Fibroblast of skin of right biceps (primary cell): ENCODE measurements at regions not wholly inside any gene's neighbourhood (a gene's known extent, or its start where the extent isn't known, plus 50 kb on each side); places are given as distances from the start of the nearest gene placed in this dataset.

Experiments
- DNase-seq: peaks from one replicate; pipeline ENCODE4 v3.0.0-alpha.2; 2013

DNA sequence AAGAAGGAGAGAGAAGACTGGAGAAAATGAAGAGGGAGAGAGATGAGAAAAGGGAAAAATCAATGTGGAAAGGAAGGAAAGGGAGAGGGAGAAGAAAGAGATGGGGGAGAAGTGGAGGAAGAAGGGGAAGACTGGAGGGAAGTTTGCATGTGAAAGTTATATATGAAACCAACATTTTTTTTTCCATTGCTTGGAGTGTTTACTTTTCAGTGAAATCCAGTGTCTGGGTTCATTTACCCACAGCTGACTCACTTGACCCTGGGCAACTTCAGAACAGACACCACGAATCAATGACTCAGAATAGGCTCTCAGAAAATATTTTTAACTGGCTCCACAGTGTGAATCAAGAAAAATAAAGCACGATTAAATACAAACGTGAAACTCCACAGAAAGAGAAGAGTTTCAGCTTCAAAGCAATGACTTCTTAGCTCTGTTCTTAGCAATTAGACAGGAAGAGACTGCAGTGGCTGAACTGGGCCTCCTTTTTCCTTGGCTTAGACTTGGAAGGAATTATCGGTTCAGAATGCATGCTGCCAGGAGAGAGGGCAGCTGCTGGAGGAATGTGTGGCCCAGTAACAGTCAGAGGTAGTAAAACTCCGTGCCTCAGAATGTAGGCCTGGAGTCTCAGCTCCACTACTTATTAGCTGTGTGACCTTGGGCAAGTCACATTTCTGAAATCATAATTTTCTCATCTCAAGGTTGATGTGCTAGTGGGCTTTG lies 237.5 kb downstream of the MIAT start:
- DNase-seq: peak; percentile 98

DNA sequence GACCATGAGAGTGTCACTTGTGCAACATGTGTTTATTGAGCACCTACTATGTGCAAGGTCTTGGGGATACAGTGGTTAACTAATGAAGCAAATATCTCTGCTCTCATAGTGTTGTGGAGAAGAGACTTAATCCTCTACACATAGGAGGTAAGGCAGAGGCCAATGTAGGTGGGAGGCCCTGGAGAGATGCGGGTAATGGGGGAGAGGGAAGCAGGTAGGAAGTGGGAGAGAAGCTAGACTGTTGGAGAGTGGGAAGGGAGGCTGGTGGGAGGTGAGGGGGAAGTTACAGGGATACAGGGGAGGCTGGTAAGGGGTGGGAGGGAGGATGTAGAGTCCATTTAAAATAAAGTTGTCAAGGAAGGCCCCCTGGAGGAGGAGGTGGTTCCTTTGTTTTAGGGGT lies 240.0 kb downstream of the MIAT start:
- no peak for DNase-seq

- DNase-seq: no peak
These were observed 241.7 kb downstream of the MIAT start for GRCh38 chr22:26898946-26899605.

GRCh38 chr22:26900787-26901186 lies 243.4 kb downstream of the MIAT start:
- DNase-seq: no peak

- no peak for DNase-seq
These were observed 243.9 kb downstream of the MIAT start for GRCh38 chr22:26901198-26901816.

DNA sequence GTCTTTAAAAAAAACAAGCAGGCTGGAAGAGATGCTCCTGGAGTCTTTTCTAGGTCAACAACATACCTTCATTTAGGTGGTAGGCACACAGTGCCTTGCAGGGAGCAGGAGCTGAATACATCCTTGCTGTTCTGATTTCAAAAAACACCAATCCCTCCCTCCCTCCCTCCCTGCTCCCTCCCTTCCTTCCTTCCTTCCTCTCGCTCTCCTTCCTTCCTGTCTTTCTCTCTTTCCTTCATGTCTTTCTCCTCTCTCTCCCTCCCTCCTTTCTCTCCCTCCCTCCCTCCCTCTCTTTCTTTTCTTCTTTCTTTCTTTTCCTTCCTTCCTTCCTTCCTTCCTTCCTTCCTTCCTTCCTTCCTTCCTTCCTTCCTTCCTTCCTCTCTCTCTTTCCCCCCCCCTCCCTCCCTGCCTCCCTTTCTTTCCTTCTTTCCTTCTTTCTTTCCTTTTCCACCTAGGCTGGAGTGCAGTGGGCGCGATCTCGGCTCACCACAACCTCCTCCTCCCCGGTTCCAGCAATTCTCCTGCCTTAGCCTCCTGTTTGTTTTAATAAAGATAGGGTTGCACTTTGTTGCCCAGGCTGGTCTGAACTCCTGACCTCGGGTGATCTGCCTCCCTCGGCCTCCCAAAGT lies 245.1 kb downstream of the MIAT start:
- DNase-seq: no peak

DNA sequence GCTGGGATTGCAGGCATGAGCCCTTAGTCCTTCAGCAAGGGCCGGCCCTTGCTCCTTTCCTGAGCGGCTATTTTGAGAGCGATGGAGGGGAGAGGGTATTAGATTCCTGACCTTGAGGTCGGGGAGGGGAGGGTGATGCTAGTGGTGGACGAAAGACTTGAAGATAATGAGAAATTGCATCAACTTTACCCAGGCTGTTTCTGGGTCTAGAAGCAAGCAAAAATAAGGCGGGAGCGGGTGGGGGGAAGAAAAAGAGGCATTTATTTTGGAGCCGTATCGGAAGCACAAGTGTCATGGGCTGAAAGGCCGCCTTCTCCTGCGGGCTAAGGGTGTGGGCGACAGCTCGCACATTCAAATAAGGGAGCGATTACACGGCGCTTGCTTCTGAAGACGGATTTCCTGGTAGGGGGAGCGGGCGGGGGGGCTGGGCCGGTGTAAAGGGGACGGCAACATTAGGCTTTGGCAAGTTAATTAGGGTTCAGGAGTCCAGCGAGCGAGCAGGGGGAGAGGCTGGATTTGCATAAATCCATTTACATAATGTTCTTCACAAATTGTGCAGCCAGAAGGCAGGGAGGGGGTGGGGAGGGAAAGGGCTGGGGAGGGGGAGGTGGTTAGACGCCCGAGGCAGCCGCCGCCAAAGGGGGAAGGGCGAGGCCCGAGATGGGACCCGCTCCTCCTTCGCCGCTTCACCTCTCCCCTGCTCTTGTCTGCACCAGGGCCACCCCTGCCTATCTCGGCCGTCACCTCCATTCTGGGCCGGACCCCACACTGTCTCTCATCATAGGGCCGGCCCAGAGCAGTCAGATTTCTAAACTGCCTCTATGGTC lies 245.9 kb downstream of the MIAT start:
- DNase-seq: no peak

DNA sequence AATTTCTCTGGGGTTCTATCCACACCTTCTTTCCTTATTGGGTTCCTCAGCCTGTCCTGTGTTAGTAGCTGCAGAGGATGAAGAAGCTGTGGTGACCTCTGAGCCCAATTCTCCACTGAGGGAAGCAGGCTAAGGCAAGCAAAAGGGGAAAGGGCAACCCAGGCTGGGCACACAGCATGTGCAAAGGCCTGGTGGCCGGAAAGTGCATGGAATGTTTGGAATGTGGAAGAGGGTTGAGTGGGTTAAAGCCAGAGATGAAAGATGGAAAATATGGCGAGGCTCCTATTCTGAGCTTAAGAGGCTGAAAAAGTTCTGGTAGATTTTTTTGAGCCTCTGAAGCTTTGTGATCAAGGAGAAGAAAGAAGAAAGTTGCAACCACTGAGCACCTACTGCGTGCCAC lies 247.1 kb downstream of the MIAT start:
- DNase-seq: no peak

DNA sequence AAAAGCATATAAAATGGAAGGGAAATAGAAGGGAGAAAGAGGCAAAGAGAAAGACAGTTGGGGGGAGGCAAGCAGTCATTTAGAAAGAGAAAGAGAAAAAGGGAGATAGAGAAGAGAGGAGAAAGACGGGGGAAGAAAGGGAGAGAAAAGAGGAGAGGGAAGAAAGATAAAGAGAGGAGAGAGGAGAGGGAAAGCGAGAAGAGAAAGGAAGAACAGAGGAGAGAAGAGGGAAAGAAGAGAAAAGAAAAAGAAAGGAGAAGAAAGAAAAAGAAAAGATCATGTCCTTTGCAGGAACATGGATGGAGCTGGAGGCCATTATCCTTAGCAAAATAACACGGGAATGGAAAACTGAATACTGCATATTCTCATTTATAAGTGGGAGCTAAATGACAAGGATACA lies 247.7 kb downstream of the MIAT start:
- DNase-seq: no peak

DNA sequence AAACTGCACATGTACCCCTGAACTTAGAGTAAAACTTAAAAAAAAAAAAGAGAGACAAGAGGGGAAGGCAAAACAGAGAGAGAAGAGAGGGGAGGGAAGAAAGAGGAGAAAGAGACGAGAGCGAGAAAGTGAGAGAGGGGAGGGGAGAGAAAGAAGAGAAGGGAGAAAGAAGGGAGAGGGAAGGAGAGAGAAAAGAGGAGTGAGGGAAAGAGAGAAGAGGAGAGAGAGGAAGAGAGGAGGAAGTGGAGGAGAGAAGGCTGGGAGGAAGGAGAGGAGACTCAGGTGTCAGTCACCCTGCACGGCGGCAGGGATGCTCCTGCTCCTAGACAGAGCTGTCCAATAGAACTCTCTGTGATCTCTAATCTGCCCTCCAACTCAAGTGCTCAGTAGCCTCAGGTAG lies 248.3 kb downstream of the MIAT start:
- no peak for DNase-seq

GRCh38 chr22:26906464-26906863 lies 249.1 kb downstream of the MIAT start:
- DNase-seq: no peak

GRCh38 chr22:26907366-26907765 lies 250.0 kb downstream of the MIAT start:
- no peak for DNase-seq

DNA sequence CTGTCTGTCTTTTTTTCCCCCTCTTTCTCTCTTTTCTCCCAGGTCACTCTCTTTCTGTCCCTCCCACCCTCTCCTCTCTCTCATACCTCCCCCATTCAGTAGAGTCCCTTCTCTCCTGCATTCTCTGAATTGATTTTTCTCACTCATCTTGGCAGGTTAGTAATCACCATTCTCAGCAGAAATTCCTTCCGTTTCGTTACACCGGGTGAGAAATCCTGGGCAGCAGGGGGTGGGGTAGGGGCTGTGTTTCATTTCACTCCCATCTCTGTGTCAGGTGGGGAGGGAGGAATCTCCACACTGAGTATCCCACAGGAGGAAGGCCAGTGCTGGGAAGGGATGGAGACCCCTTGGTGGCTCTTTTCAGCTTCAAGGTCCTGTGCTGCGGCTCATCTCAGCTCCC lies 253.5 kb downstream of the MIAT start:
- no peak for DNase-seq

DNA sequence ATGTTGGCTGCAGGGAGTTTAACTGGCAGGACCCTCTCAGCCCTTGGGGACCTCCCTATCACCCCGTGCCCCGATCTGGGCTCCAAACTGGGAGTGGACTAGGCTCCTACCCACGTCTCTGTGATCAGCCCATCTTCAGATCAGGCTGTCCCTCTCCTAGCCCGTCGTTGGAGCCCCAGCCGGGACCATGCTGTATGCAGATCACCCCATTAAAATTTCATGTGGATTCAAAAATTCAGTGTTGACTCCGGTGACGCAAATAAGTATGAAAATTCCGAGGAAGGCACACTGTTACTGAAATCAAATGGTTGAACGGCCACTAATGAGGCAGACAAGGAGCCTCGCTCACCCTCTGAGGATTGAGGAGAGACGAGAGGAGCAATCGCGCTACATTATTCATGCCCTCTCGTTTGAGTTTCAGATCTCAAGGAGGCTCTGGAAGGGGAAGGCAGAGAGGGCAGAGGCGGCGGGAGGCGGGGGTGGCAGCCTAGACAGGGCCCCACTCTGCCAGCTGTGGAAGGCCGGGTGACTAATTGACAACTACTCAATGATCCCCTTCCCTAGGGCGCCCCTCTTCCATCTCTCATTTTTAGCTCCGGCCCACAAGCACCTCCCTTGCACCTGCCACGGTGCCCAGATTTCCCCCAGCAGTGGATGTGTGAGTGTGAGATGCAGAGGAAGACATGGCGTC lies 255.4 kb downstream of the MIAT start:
- DNase-seq: no peak

DNA sequence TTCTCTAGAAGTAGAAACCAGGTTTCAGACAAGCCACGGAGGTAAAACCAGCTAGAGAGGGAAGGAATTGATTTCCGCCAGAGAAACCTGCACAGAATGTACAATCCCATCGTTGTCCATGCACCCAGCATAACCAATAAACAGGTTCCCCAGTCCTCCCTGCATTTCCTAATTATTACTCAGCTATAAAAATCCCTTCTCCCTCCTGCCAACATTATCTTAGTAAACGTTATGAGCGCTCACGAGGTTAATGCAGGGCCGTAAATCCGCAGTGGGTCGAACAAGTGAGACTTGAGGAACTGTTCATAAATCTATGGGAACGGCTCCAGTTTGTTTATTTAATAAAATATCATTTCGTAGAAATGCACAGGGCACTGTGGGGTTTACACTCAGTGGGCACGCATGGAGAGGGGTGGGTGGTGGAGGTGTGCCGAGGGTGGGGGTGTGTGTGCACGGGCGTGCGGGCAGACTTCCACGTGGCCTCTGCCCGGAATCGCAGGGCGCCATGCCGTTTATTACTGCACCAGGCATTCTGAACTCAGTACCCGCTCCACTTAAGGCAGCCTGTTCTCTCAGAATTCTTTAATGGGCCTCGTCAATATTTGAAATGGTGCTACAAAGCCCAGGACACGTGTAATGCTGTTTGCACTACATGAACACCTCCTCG lies 257.3 kb downstream of the MIAT start:
- no peak for DNase-seq

DNA sequence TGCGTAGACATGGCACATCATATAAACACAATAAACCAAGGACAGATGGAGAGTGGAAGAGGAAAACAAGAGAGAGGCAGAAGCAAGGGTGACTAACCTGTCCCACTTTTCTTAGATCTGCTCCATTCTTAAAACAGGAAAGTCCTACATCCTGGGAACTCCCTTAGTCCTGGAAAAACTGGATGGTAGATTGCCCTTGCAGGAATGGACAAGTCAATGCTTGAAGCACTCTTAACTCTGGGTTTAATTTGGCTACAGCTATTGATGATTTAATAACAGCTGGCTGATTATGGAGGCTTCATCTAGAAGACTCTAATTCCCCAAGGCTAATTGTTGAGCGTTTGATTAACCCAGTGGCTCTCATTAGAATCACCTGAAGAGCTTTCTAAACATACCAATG lies 258.8 kb downstream of the MIAT start:
- DNase-seq: no peak

DNA sequence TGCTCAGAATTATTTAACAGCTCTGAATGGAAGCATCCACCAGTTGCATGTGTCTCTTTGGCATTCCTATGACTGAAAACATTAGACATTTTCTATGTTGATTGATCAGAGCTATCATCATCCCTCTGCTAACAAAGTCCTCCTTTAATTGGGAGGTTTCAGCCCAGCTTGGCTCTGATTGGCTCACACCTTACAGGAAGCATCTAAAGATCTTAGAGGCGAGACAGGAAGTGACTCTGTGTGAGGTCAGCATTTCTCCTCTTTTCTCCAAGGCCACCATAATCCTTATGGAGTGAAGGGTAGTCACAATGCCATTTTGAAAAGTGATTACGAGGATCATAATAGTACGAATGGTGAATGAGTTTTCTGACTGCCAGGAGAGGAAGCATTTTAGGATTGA lies 260.8 kb downstream of the MIAT start:
- DNase-seq: peak; percentile 23

- no peak for DNase-seq
These were observed 264.3 kb downstream of the MIAT start for GRCh38 chr22:26921726-26922125.

DNA sequence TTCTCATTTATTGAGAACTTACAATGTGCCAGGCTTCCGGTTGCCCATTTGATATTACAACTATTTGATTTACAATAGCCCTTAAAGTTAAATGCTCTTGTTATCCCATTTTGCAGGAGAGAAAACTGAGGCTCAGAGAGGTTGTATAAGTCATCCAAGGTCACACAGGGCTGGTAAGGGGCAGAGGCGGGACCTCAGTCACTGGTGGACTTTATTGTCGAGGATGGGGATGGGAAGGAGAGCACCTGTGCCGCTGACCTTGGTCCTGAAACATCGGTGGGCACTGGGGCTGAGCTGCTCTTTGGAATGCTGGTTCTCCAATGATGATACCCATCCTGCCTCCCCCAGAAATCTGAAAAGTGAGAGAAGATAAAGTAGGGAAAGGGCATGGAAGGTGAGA lies 265.4 kb downstream of the MIAT start:
- no peak for DNase-seq

DNA sequence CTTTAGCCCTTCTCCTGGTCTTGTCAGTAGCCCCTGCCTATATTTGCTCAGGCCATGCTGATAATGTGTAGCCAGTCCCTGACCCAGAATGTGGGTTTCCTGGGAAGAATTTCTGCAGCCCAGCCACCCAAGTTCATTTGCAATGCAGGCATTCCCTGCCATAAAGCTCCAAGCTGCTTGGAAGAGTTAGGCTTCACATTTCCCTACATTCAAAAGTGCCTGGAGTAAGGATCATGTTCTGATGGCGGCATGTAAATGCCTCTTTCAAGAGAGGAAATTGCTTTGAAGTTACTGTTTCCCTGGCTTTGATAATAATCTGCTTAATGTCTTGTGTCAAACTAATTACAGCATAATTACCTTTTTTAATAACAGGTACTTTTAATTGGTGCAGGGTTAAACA lies 266.1 kb downstream of the MIAT start:
- DNase-seq: no peak

- DNase-seq: no peak
These were observed 270.4 kb downstream of the MIAT start for GRCh38 chr22:26927821-26928220.

DNA sequence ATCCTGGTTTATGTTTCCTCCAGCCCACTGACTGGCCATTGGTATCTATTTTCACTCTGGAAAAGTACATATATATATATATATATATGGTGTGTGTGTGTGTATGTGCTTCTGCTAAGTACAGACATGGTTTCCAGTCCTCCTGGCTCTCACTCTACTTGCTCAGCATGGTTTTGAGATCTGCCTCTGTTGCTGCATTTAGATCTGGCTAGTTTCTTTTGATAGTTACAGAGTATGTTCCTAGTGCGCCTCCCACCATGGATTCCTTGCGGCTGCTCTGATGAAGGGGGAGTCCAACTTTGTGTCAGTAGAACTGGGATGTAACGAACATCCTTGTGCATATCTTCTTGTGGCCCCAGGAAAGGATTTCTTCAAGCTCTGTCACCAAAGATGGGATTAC lies 274.1 kb downstream of the MIAT start:
- DNase-seq: no peak
